Posterior vena cava (tissue), 2 donors: ENCODE measurements at regions not wholly inside any gene's neighbourhood (a gene's known extent, or its start where the extent isn't known, plus 50 kb on each side); places are given as distances from the start of the nearest gene placed in this dataset.
"Not testable (repeated sequence)": the region's sequence is repeated elsewhere in the genome, so short reads cannot be mapped to it uniquely, and the experiment has no call there.

ENCODE experiments used
- DNase-seq: peaks from one replicate; pipeline ENCODE4 v3.0.0-alpha.2; 2020; ENCODE audit warnings: low spot score
- intact Hi-C, 2 donors: fragments of 100-400 bp; cut with DNase I; formaldehyde crosslinking; loops; one replicate each; pipeline versions ENCODE4 v1.14.1 to v1.14.2; 2022 to 2023
- donor health status: DM: yes; HTN: yes; CAD: no.
- donor health status: DM: yes; HTN: yes; CAD: no.

- no peak for DNase-seq
- intact Hi-C loops: no loop called here
These were observed 710.9 kb downstream of the CCSER2 start for GRCh38 chr10:85039311-85039710.

DNA sequence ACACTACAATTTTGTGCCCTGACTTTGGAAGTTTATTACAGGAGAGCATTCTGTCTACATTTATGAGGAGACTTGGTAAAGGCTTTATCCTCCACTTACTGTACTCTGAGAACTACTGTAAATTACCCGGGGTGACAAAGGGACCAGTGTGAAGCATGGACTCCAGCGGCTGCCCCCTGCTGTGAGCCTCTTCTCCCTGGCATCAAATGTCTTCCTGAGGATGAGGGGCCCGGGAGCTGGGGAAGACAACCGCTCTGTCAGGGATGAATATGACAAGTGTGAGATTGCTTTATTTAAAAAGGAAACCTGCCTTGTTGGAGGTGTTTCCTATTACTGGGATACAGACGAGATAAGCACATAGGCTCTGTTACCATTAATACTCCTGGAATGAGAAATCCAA lies 714.8 kb downstream of the CCSER2 start:
- intact Hi-C loops: no loop called here
- DNase-seq: no peak

DNA sequence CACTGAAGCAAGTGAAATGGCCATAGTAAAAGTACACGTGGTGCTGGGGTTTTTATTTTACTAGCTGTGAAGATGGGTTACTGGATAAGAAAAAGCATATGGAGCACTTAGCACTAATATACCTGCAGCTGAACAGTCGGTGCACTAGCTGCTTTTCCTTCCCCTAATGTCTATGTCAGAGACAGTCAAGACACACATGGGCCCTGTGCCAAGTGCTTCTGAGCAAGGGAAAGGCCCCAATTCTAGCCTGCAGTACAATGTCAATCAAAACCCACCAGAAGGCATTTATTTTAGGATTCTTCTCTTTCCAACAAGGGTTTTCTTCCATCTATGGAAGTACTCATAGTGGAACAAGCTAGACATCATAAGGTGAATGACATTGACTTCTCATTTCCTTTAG lies 716.7 kb downstream of the CCSER2 start:
- intact Hi-C loops: no loop called here
- no peak for DNase-seq

- DNase-seq: no peak
- intact Hi-C loops: no loop called here
These were observed 718.9 kb downstream of the CCSER2 start for GRCh38 chr10:85047170-85047834.

DNA sequence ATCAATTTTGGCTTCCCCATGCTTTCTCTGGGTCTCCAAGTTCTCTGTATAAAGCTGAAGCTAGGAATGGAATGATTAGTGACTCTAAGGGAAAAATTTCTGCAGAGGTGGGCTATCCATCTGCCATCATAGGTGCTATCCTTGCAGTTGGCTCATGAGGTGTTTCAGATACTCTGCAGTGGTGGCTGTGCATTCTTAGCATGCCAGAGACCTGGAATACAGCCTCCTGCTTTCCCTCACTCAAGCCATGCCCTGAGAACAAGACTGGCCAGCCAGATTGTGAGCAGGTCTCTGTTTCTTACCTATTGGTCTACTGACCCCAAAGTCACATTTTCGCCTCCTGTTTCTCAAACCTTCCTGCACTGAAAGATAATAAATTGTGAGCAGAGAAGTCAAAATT lies 719.6 kb downstream of the CCSER2 start:
- DNase-seq: no peak
- intact Hi-C loops: no loop called here

DNA sequence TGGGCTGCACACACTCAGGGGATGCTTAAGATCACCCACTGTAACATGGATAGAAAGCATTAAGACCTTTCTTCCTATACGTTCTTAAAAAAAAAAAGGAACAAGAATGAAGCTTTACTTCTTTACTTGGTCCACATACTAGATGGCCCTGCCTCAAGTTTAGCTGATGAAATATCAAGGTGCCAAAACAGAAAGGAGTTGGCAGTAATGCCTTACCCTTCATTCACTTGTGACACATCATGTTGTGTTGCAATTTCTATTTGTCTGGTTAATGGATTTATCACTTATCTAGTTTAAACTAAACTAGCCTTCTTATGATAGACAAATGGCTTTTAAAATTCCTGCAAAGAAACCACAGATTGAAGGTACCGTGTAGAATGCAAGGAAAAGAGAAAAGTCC lies 720.3 kb downstream of the CCSER2 start:
- DNase-seq: no peak
- intact Hi-C loops: no loop called here

- DNase-seq: no peak
- intact Hi-C loops: no loop called here
These were observed 732.6 kb downstream of the CCSER2 start for GRCh38 chr10:85060944-85061343.

DNA sequence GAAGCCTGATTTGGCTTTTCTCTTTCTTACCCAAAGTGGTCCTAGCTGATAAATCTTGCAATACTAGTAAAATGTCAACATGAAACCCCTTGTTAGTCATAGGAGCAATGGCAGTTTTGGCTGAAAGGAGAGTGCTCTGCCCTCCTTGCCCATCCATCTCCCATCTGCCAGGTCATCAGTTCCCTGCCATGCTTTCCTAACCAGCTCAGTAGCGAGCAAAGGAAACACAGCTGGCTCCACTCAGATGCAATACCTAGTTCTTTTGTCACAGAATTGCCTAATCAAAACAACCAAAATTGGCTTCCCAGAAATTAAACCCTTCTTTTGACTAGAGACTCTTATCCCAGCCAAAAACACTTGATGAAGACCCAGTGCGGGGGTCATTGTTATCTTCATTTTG lies 733.0 kb downstream of the CCSER2 start:
- intact Hi-C loops: no loop called here
- DNase-seq: no peak

GRCh38 chr10:85067955-85068354 lies 739.6 kb downstream of the CCSER2 start:
- intact Hi-C loops: no loop called here
- no peak for DNase-seq

- no peak for DNase-seq
These were observed 752.5 kb downstream of the CCSER2 start for GRCh38 chr10:85080934-85081333.

DNA sequence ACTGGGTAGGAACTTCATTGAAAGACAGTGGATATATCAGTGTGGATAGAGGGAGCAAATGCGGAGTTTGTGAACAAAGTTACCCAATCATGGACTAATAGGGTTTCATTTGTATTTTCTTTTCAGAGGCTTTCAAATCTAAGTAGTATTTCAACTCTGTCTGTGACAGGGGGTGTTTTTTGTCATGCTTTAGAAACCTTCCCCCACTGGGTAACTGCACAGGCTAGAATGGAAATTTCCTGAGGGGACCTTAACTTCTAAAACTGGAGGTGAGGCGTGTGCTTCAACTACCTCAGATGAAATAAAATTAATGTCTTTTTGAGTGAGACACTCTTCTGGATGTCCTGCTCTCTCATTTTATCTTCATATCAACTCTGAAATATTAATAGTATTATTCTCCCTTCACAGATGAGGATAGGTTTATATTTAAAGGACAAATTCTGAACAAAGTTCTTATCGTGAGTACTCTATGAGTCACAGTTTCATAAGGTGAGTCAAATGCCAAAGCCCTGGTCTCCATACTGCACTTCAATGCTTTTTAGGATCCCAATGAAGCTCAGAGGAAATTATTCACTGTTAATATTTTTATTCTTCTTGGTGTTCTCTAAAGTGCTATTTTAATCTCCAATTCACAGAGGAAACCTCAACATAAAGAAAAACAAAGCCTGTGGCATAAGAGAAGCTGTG lies 770.6 kb downstream of the CCSER2 start:
- intact Hi-C loops: no loop called here
- DNase-seq: no peak

More at GRCh38 chr10:85080934-85081333, 752.5 kb downstream of the CCSER2 start:
- intact Hi-C loops: no loop called here

- no peak for DNase-seq
- intact Hi-C loops: no loop called here
These were observed 772.1 kb downstream of the CCSER2 start for GRCh38 chr10:85100495-85100894.

- DNase-seq: no peak
- intact Hi-C loops: no loop called here
These were observed 777.3 kb downstream of the CCSER2 start for GRCh38 chr10:85105614-85106255.

DNA sequence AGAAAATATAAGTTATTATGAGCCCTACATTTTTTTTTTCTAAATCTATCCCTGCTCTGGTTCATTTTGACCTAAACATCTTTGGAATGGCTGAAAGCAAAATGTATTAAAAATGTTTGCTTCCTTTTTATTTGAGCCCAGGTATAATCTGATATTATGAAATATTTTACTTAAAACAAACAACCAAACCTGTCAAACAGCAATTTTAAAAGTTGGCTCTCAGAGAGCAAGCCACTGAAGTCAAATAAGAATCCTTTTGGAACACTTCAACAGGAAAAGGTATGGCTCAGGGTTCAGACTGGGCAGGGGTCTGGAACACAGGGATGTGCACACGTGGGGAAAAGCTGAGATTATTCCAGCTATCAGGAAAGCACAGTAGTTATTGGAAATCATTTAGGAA lies 782.9 kb downstream of the CCSER2 start:
- no peak for DNase-seq
- intact Hi-C loops: no loop called here

DNA sequence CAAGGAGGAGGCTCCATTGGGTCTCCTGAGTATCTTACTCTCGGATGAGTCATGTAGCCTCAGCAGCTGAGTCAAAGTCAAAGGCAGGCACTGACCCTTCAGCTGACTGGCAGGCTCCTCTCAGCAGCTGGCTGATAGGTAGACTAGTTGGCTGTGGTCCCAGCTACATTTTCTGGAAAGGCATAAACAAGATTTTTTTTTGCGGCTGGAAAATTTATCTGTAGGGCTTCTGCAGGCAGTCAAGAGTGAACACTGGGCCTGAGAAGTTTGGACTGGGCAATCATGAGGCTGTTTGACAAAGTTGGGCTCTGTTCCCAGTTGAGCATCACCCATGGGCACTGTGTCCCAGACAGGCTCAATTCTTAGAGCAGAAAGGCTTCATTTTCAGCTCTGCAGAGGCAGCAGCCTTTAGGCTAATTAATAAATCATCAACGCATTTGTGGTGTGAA lies 796.2 kb downstream of the CCSER2 start:
- intact Hi-C loops: no loop called here
- DNase-seq: no peak

DNA sequence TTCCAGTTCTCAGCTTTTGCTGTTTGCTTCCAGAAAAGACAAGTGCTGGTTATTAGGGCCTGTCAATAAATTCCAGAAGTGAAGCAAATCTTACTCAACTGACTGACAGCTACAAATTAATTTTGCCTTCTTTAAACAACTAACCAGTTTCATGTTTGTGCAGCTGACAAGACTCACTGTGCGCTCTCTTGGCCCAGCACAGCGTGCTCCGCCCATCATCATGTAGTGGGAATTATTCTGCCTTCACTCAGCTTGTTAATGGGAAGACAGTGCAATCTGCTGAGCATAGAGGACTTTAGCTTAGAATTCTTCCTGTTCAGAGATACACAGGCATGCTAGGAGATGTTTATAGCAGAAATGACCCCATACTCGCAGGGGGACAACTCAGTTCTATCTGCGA lies 808.9 kb downstream of the CCSER2 start:
- intact Hi-C loops: no loop called here
- no peak for DNase-seq

GRCh38 chr10:85138046-85138445 lies 809.7 kb downstream of the CCSER2 start:
- intact Hi-C loops: no loop called here
- DNase-seq: no peak

DNA sequence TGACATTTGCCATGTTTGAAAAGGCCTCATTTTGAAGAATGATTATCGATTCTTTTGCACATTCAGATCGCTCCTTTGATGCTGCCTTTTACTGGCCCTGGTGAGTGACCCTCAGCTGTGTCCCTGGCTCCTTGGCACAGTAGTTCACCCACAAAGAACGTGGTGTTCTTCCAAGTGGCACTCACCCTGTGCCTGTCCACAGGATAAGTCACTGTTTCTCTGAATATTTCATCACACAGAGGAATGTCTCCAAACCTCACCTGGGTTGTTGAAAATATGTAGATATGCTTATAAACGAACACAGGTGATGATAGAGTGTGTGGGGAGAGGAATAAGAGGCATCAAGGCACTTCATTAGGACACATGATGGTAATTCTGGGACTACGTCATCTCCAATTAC lies 810.7 kb downstream of the CCSER2 start:
- intact Hi-C loops: no loop called here
- DNase-seq: no peak

DNA sequence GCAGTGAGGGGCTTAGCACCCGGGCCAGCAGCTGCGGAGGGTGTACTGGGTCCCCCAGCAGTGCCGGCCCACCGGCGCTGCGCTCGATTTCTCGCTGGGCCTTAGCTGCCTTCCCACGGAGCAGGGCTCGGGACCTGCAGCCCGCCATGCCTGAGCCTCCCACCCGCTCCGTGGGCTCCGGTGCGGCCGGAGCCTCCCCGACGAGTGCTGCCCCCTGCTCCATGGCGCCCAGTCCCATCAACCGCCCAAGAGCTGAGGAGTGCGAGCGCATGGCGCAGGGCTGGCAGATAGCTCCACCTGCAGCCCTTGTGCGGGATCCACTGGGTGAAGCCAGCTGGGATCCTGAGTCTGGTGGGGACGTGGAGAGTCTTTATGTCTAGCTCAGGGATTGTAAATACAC lies 813.1 kb downstream of the CCSER2 start:
- DNase-seq, intact Hi-C loops: not testable (repeated sequence)

GRCh38 chr10:85145966-85146365 lies 817.6 kb downstream of the CCSER2 start:
- no peak for DNase-seq
- intact Hi-C loops: no loop called here
